ENCODE measurements at regions not wholly inside any gene's neighbourhood (a gene's known extent, or its start where the extent isn't known, plus 50 kb on each side); places are given as distances from the start of the nearest gene placed in this dataset.

DNA sequence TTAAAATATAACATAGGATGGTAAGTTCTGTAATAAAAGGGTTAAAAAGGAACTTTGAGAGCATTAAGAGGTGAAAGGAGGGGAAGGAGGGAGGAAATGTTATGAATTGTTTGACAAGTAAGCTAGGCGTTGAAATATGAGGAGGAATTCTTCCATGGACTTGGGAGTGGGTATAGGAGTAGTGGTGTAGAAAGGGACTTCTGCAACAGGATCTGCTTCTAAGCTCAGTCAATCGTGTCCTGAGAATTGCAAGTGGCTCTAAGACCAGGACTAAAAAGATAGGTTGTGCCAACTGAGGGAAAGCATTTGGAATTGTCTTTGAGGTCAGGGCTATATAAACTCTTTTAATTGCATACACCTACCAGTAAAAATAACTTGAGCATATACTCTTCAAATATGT is 74.1 kb upstream of the SLC38A2 start:
- no peak overlapping the region for H3K27ac ChIP-seq
- ATAC-seq (replicated peaks in 6 of 8): no peak
- WGBS, 10 experiments: 44 to 100% (median 71%) methylated on average over 1 to 2 of the region's 2 CpGs; no CpG with 5 or more reads in 2 of the 10 experiments
- no peaks in the 10 kb centered on the region for H3K4me1 ChIP-seq (replicated peaks in 1 of 2)
- no peak overlapping the region for H3K4me3 ChIP-seq
- in situ Hi-C loops (cut with MboI; ENCODE audit: low pct_unique_long_range_greater_than_20kb in 2 of 9, low sequenced_read_pairs in 9 of 9, unreplicated experiment in 9 of 9): no loop called here

GRCh38 chr12:46445551-46446235 is 73.1 kb upstream of the SLC38A2 start:
- Histone ChIP-seq H3K4me1 (replicated peaks in 1 of 2) (no peaks in the 10 kb centered on the region), H3K4me3 (no peak overlapping the region), H3K27ac (no peak overlapping the region)
- WGBS, 10 experiments: 25 to 100% (median 46%) methylated on average over 1 to 2 of the region's 2 CpGs
- in situ Hi-C loops (cut with MboI; ENCODE audit: low pct_unique_long_range_greater_than_20kb in 2 of 9, low sequenced_read_pairs in 9 of 9, unreplicated experiment in 9 of 9): no loop called here
- no peak for ATAC-seq (replicated peaks in 6 of 8)

DNA sequence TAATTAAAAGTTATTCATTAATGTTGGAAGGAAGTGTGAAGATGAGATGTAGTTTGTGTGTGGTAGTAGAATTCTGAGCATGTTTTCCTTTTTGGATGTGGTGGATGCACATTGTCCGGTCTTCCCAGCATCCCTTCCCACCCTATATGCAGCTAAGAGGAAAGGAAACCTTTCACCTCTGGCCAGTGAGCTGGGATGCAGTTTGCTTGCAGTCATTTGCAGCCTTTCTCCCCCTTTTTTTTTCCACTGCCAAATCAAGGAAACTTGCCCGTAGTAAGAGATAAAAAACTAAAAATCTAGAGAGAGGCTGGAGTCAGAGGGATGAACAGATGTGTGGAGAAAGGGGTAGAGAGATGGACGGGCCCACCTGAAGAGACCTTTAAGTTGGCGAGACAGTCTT is 72.5 kb upstream of the SLC38A2 start:
- Histone ChIP-seq H3K27ac (no peak overlapping the region), H3K4me1 (replicated peaks in 1 of 2) (no peaks in the 10 kb centered on the region), H3K4me3 (no peak overlapping the region)
- 75 to 100% (median 91%) methylated on average over 1 to 4 of the region's 4 CpGs; no CpG with 5 or more reads in 2 of the 10 experiments for WGBS, 10 experiments
- in situ Hi-C loops (cut with MboI; ENCODE audit: low pct_unique_long_range_greater_than_20kb in 2 of 9, low sequenced_read_pairs in 9 of 9, unreplicated experiment in 9 of 9): no loop called here
- ATAC-seq (replicated peaks in 6 of 8): no peak

DNA sequence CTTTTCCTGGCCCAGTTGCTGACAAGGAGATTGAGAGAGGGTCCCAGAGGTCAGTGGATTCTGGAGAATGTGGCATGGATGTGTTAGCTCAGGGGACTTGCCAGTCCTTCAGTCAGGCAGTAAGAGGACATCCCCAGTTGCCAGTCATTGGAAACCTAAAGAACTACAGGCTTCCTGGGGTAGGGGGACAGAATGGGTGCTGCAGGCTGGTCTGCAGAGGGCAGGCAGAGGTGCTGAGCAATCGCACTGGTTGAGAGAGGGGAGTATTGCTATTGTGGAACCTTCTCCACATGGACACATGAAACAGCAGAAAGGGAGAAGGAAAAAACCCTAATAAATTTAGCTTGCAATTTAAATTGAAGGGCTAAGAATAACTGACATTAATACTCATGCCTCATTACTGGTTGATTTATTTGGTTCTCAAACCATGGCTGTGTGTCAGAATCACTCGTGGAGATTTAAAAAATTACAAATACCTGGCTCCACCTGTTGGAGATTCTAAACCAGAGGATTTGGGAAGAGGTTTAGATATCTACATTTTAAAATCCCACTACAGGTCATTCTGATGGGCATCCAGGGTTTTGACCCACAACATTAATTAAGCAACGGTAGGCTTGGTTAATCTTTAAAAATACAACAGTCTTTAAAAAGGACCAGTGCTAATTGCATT is 71.2 kb upstream of the SLC38A2 start:
- 11 to 95% (median 83%) methylated on average over 1 to 3 of the region's 3 CpGs; no CpG with 5 or more reads in 1 of the 10 experiments for WGBS, 10 experiments
- no peak for ATAC-seq (replicated peaks in 6 of 8)
- H3K27ac ChIP-seq: no peak overlapping the region
- H3K4me1 ChIP-seq (replicated peaks in 1 of 2): no peaks in the 10 kb centered on the region
- in situ Hi-C loops (cut with MboI; ENCODE audit: low pct_unique_long_range_greater_than_20kb in 2 of 9, low sequenced_read_pairs in 9 of 9, unreplicated experiment in 9 of 9): no loop called here
- H3K4me3 ChIP-seq: no peak overlapping the region

GRCh38 chr12:46442738-46443137 is 70.2 kb upstream of the SLC38A2 start:
- in situ Hi-C loops (cut with MboI; ENCODE audit: low pct_unique_long_range_greater_than_20kb in 2 of 9, low sequenced_read_pairs in 9 of 9, unreplicated experiment in 9 of 9): no loop called here
- 25 to 100% (median 73%) methylated on average over 2 of the region's 2 CpGs; no CpG with 5 or more reads in 2 of the 10 experiments for WGBS, 10 experiments
- Histone ChIP-seq H3K4me1 (replicated peaks in 1 of 2) (no peaks in the 10 kb centered on the region), H3K27ac (no peak overlapping the region), H3K4me3 (no peak overlapping the region)
- peak in 1 of 8 experiments; percentile 8 for ATAC-seq (replicated peaks in 6 of 8)

GRCh38 chr12:46442239-46442638 is 69.7 kb upstream of the SLC38A2 start:
- no peak overlapping the region for H3K4me3 ChIP-seq
- peak in 3 of 8 experiments; percentile 46 to 70 (median 48) for ATAC-seq (replicated peaks in 6 of 8)
- H3K4me1 ChIP-seq (replicated peaks in 1 of 2): no peaks in the 10 kb centered on the region
- 64 to 100% (median 84%) methylated on average over 2 to 3 of the region's 3 CpGs; no CpG with 5 or more reads in 4 of the 10 experiments for WGBS, 10 experiments
- in situ Hi-C loops (cut with MboI; ENCODE audit: low pct_unique_long_range_greater_than_20kb in 2 of 9, low sequenced_read_pairs in 9 of 9, unreplicated experiment in 9 of 9): no loop called here
- H3K27ac ChIP-seq: no peak overlapping the region

DNA sequence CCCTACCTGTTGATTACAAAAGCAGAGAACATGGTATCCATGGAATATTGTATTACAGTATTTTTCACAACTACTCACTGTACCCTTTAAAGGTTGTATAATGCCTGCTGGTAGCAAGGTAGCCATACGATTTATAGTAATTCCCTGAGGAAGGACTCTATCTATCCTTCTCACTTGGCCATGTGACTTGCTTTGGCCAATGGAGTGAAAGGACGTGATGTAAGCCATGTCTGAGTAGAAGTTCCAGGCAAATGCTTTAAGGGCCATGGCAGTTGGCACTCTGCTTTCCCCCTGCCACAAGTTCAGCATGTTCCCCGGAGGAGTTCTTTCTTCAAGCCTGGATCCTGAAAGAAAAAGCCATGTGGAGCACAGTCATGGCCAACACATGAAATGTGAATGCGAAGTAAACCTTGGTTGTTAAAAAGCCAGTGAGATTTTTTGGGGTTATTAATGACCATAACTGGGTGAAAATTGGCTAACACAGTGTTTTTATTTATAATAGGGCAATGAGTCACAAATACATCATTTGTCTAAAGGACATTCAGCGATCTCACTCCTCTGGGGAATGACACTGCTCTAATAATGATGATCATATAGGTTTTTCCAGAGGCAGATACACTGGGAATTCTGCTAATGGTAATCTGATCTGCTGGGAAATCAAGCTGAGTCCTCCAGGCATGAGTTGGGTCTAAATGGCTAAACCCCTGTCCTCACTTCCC is 67.4 kb upstream of the SLC38A2 start:
- 56 to 97% (median 91%) methylated on average over 1 to 5 of the region's 5 CpGs for WGBS, 10 experiments
- H3K4me3 ChIP-seq: no peak overlapping the region
- in situ Hi-C loops (cut with MboI; ENCODE audit: low pct_unique_long_range_greater_than_20kb in 2 of 9, low sequenced_read_pairs in 9 of 9, unreplicated experiment in 9 of 9): no loop called here
- no peaks in the 10 kb centered on the region for H3K4me1 ChIP-seq (replicated peaks in 1 of 2)
- H3K27ac ChIP-seq: no peak overlapping the region
- ATAC-seq (replicated peaks in 6 of 8): no peak

DNA sequence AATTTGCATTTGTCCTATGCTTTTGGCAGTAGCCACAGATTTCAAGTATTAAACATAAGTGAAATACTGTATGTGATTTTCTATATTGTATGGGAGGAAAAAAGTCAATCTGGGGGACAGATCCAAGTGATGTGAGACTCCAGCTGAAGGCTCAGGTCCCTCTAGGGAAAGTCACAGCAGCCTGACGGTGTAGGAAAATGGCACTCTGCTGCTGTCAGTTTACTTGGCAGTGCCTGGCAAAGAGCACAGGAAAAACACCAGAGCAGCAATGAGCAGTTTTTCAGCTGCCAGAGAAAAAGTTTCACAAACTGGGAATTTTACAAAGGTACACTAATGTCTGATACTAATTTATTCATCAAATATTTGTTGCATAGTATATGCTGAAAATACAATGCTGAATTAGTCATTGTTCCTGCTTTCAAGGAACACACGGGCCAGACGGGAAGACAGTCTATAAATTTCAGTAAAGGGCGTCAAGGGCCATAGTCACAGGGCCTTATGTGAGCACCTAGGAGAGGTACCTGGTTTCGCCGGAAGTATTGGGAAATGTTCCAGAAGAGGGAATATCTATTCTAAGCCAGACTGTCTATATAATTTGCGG is 66.2 kb upstream of the SLC38A2 start:
- H3K27ac ChIP-seq: no peak overlapping the region
- no peak overlapping the region for H3K4me3 ChIP-seq
- no peaks in the 10 kb centered on the region for H3K4me1 ChIP-seq (replicated peaks in 1 of 2)
- in situ Hi-C loops (cut with MboI; ENCODE audit: low pct_unique_long_range_greater_than_20kb in 2 of 9, low sequenced_read_pairs in 9 of 9, unreplicated experiment in 9 of 9): no loop called here
- 83 to 100% (median 92%) methylated on average over 1 to 7 of the region's 7 CpGs for WGBS, 10 experiments
- no peak for ATAC-seq (replicated peaks in 6 of 8)

- 70 to 100% (median 94%) methylated on average over 1 to 4 of the region's 4 CpGs; no CpG with 5 or more reads in 1 of the 10 experiments for WGBS, 10 experiments
- Histone ChIP-seq H3K4me1 (replicated peaks in 1 of 2) (no peaks in the 10 kb centered on the region), H3K4me3 (no peak overlapping the region), H3K27ac (no peak overlapping the region)
- ATAC-seq (replicated peaks in 6 of 8): no peak
- in situ Hi-C loops (cut with MboI; ENCODE audit: low pct_unique_long_range_greater_than_20kb in 2 of 9, low sequenced_read_pairs in 9 of 9, unreplicated experiment in 9 of 9): no loop called here
These were observed 65.7 kb upstream of the SLC38A2 start for GRCh38 chr12:46438256-46438655.

DNA sequence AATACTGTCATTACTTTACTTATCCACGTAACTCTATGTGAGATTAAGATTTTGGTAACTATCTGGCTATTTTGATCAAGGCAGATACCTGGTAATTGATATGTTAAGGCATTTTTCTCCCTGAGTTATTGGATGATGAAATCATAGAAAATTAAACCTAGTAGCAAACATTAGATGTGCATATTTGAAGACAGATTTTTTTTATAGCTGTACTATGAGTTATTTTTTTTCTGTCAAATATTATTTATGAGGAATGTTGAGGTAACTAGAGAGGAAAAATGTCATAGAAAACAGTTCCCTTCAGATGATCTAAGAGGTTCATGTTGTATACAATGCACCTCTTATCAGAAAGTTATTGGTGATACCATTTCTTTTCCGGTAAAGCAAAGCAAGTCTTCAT is 64.9 kb upstream of the SLC38A2 start:
- no peak overlapping the region for H3K27ac ChIP-seq
- H3K4me1 ChIP-seq (replicated peaks in 1 of 2): no peaks in the 10 kb centered on the region
- in situ Hi-C loops (cut with MboI; ENCODE audit: low pct_unique_long_range_greater_than_20kb in 2 of 9, low sequenced_read_pairs in 9 of 9, unreplicated experiment in 9 of 9): no loop called here
- 92 to 100% (median 100%) methylated on average over 1 to 2 of the region's 2 CpGs; no CpG with 5 or more reads in 1 of the 10 experiments for WGBS, 10 experiments
- no peak overlapping the region for H3K4me3 ChIP-seq
- no peak for ATAC-seq (replicated peaks in 6 of 8)

DNA sequence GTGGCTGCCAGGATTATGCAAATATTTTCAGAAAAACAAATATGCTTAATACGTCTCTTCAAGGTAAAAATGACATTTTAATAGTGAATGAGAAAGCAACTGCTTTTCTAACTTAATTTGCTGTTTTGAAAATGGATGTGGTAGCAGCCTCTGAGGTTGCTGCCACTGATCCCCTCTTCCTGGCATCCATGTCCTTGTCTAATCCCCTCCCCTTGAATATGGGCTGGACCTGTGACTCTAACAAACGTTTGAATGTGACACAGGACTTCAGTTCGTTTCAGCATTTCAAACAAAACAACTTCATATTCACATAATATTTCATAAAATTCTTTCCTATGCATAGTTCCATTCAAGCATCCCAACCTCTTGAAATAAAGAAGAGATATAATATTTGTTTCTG is 64.2 kb upstream of the SLC38A2 start:
- in situ Hi-C loops (cut with MboI; ENCODE audit: low pct_unique_long_range_greater_than_20kb in 2 of 9, low sequenced_read_pairs in 9 of 9, unreplicated experiment in 9 of 9): no loop called here
- WGBS, 10 experiments: 20 to 69% (median 48%) methylated on average over 1 to 3 of the region's 3 CpGs; no CpG with 5 or more reads in 1 of the 10 experiments

DNA sequence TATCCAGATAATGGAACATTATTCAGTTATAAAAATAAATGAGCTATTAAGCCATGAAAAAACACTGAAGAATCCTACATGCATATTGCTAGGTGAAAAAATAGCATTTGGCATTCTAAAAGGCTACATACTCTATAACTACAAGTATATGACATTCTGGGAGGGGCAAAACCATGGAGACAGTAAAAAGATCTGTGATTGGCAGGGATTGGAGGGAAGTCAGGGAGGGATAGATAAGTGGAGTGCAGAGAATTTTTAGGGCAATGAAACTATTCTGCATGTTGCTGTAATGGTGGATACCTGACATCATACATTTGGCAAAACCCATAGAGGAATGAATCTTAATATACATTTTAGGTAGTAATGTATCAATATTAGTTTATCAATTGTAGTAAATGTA is 63.1 kb upstream of the SLC38A2 start:
- Histone ChIP-seq H3K4me1 (replicated peaks in 1 of 2) (peaks cover 1 to 2% of the 10 kb centered on the region in 2 donors), H3K4me3 (no peak overlapping the region), H3K27ac (no peak overlapping the region)
- ATAC-seq (replicated peaks in 6 of 8): no peak
- in situ Hi-C loops (cut with MboI; ENCODE audit: low pct_unique_long_range_greater_than_20kb in 2 of 9, low sequenced_read_pairs in 9 of 9, unreplicated experiment in 9 of 9): no loop called here

More for the DNA sequence above, 64.2 kb upstream of the SLC38A2 start:
- Histone ChIP-seq H3K27ac (no peak overlapping the region), H3K4me1 (replicated peaks in 1 of 2) (no peaks in the 10 kb centered on the region), H3K4me3 (no peak overlapping the region)
- no peak for ATAC-seq (replicated peaks in 6 of 8)

DNA sequence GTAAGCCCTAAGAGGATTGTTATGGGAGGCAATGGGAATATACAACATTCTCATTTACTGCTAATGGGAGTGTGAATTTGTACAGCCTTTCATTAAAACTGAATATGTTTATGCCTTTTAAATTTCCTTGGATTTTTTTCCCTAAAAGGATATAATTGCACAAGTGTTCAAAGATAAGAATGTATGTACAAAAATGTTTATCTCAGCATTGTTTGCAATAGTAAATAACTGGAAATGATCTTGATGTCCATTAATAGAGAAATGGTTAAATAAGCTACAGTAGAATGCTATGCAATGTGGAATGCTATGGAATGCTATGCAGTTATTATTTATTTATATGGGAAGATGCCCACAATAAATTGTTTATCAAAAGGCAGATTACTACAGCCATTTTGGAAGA is 62.5 kb upstream of the SLC38A2 start:
- ATAC-seq (replicated peaks in 6 of 8): no peak
- H3K4me3 ChIP-seq: no peak overlapping the region
- in situ Hi-C loops (cut with MboI; ENCODE audit: low pct_unique_long_range_greater_than_20kb in 2 of 9, low sequenced_read_pairs in 9 of 9, unreplicated experiment in 9 of 9): no loop called here
- no peak overlapping the region for H3K27ac ChIP-seq
- H3K4me1 ChIP-seq (replicated peaks in 1 of 2): peaks cover 7 to 8% of the 10 kb centered on the region in 2 donors

Measured in motor neuron (in vitro differentiated cells).